PC-3 (cell line): ENCODE measurements at regions not wholly inside any gene's neighbourhood (a gene's known extent, or its start where the extent isn't known, plus 50 kb on each side); places are given as distances from the start of the nearest gene placed in this dataset.

Experiments
- EZH2 ChIP-seq: fragments of 300-600 bp; sonication (generic); IDR thresholded peaks from one replicate; pipeline ENCODE4 v1.6.1; 2017; ENCODE audit warnings: antibody characterized with exemption, mild to moderate bottlenecking, low read length; ENCODE audit not compliant: unreplicated experiment
- EZH2phosphoT487 ChIP-seq: fragments of 300-600 bp; sonication (generic); IDR thresholded peaks from 2 replicates; pipeline ENCODE4 v1.6.1; 2018; ENCODE audit warnings: mild to moderate bottlenecking, antibody characterized with exemption, low read length, borderline replicate concordance
- TF ChIP-seq, protein P1 (sequence below): fragments of 300-600 bp; sonication (generic); conservative IDR thresholded peaks from 2 replicates; pipeline ENCODE4 v1.5.1; 2017; ENCODE audit warnings: antibody characterized with exemption, low read depth, mild to moderate bottlenecking, low read length

DNA sequence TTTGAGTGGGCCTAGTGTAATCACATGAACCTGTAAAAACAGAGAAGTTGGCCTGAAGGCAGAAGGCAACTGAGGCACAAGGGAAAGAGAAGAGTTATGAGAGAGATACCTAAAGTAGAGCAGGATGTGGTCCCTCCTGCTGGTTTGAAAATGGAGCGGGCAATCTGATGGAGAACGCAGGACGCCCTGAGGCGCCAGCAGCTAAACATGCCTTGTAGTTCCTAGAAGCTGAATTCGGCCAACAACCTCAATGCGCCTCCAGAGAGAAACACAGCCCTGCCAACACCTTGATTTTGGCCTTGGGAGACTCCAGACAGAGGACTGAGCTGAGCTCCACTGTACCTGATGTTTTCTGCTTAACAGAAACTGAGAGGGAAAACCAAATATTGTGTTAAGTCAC is 469.9 kb downstream of the SOCS6 start:
- TF ChIP-seq EZH2: no peak
- TF ChIP-seq, protein P1, sequence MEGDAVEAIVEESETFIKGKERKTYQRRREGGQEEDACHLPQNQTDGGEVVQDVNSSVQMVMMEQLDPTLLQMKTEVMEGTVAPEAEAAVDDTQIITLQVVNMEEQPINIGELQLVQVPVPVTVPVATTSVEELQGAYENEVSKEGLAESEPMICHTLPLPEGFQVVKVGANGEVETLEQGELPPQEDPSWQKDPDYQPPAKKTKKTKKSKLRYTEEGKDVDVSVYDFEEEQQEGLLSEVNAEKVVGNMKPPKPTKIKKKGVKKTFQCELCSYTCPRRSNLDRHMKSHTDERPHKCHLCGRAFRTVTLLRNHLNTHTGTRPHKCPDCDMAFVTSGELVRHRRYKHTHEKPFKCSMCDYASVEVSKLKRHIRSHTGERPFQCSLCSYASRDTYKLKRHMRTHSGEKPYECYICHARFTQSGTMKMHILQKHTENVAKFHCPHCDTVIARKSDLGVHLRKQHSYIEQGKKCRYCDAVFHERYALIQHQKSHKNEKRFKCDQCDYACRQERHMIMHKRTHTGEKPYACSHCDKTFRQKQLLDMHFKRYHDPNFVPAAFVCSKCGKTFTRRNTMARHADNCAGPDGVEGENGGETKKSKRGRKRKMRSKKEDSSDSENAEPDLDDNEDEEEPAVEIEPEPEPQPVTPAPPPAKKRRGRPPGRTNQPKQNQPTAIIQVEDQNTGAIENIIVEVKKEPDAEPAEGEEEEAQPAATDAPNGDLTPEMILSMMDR: no peak
- TF ChIP-seq EZH2phosphoT487: no peak
